Kidney tubule cell (primary cell): ENCODE measurements at regions not wholly inside any gene's neighbourhood (a gene's known extent, or its start where the extent isn't known, plus 50 kb on each side); places are given as distances from the start of the nearest gene placed in this dataset.

Experiments
- DNase-seq: peaks from one replicate; pipeline ENCODE4 v3.0.0-alpha.2; 2018; ENCODE audit warnings: low spot score

GRCh38 chr16:56140645-56141044 lies 50.6 kb upstream of the GNAO1 start:
- DNase-seq = no peak

GRCh38 chr16:56137269-56137668 lies 54.0 kb upstream of the GNAO1 start:
- no peak for DNase-seq

- DNase-seq = no peak
Measured at GRCh38 chr16:56136256-56136655, 55.0 kb upstream of the GNAO1 start.

- no peak for DNase-seq
Measured at GRCh38 chr16:56134790-56135189, 56.5 kb upstream of the GNAO1 start.

- DNase-seq = no peak
Measured at GRCh38 chr16:56125922-56126321, 65.4 kb upstream of the GNAO1 start.

GRCh38 chr16:56122251-56122650 lies 69.0 kb upstream of the GNAO1 start:
- DNase-seq = no peak

- no peak for DNase-seq
Measured at GRCh38 chr16:56121156-56121500, 70.2 kb upstream of the GNAO1 start.

GRCh38 chr16:56120447-56121155 lies 70.7 kb upstream of the GNAO1 start:
- DNase-seq = no peak

- DNase-seq = no peak
Measured at GRCh38 chr16:56119133-56119532, 72.2 kb upstream of the GNAO1 start.

- no peak for DNase-seq
Measured at GRCh38 chr16:56116577-56116964, 74.7 kb upstream of the GNAO1 start.

- no peak for DNase-seq
Measured at GRCh38 chr16:56115817-56116576, 75.3 kb upstream of the GNAO1 start.

GRCh38 chr16:56113223-56113622 lies 78.1 kb upstream of the GNAO1 start:
- DNase-seq = no peak

- no peak for DNase-seq
Measured at GRCh38 chr16:56111100-56111499, 80.2 kb upstream of the GNAO1 start.

GRCh38 chr16:56109994-56110393 lies 81.3 kb upstream of the GNAO1 start:
- no peak for DNase-seq

GRCh38 chr16:56109205-56109604 lies 82.1 kb upstream of the GNAO1 start:
- DNase-seq = no peak

- DNase-seq = no peak
Measured at GRCh38 chr16:56108724-56109123, 82.6 kb upstream of the GNAO1 start.

GRCh38 chr16:56108056-56108471 lies 83.2 kb upstream of the GNAO1 start:
- DNase-seq = no peak

GRCh38 chr16:56106527-56106926 lies 84.8 kb upstream of the GNAO1 start:
- DNase-seq = no peak

- DNase-seq = no peak
Measured at GRCh38 chr16:56102906-56103305, 88.4 kb upstream of the GNAO1 start.

- DNase-seq = no peak
Measured at GRCh38 chr16:56102183-56102686, 89.1 kb upstream of the GNAO1 start.

GRCh38 chr16:56101480-56101879 lies 89.8 kb upstream of the GNAO1 start:
- no peak for DNase-seq

GRCh38 chr16:56097306-56097705 lies 94.0 kb upstream of the GNAO1 start:
- no peak for DNase-seq

GRCh38 chr16:56094231-56094630 lies 97.1 kb upstream of the GNAO1 start:
- no peak for DNase-seq

- no peak for DNase-seq
Measured at GRCh38 chr16:56093055-56093454, 98.2 kb upstream of the GNAO1 start.
